EL (cell line): ENCODE measurements at regions not wholly inside any gene's neighbourhood (a gene's known extent, or its start where the extent isn't known, plus 50 kb on each side); places are given as distances from the start of the nearest gene placed in this dataset.
"Not testable (repeated sequence)": the region's sequence is repeated elsewhere in the genome, so short reads cannot be mapped to it uniquely, and the experiment has no call there.

Source experiments
- DNase-seq: peaks from one replicate; pipeline ENCODE4 v3.0.0-alpha.2; 2016

- DNase-seq = no peak
These were observed 67.5 kb upstream of the CEP85L start for GRCh38 chr6:118718903-118719302.

- no peak for DNase-seq
These were observed 66.9 kb upstream of the CEP85L start for GRCh38 chr6:118718297-118718696.

GRCh38 chr6:118717106-118717505, 65.7 kb upstream of the CEP85L start:
- DNase-seq = no peak

GRCh38 chr6:118715907-118716306, 64.5 kb upstream of the CEP85L start:
- DNase-seq = not testable (repeated sequence)

- DNase-seq = no peak
These were observed 64.0 kb upstream of the CEP85L start for GRCh38 chr6:118715376-118715775.

GRCh38 chr6:118714756-118715155, 63.4 kb upstream of the CEP85L start:
- DNase-seq = no peak

- peak; percentile 68 for DNase-seq
These were observed 61.6 kb upstream of the CEP85L start for GRCh38 chr6:118712969-118713368.

- no peak for DNase-seq
These were observed 59.2 kb upstream of the CEP85L start for GRCh38 chr6:118710616-118711015.

GRCh38 chr6:118709859-118710350, 58.5 kb upstream of the CEP85L start:
- peak; percentile 71 for DNase-seq

GRCh38 chr6:118708744-118709143, 57.4 kb upstream of the CEP85L start:
- peak; percentile 77 for DNase-seq

GRCh38 chr6:118708055-118708454, 56.7 kb upstream of the CEP85L start:
- DNase-seq = peak; percentile 14

GRCh38 chr6:118706702-118707101, 55.3 kb upstream of the CEP85L start:
- peak; percentile 79 for DNase-seq

GRCh38 chr6:118705544-118706491, 54.4 kb upstream of the CEP85L start:
- DNase-seq = peak; percentile 88

GRCh38 chr6:118704915-118705314, 53.5 kb upstream of the CEP85L start:
- DNase-seq = no peak

GRCh38 chr6:118701260-118701659, 49.9 kb upstream of the CEP85L start:
- not testable (repeated sequence) for DNase-seq
